HCT116 (cell line): ENCODE measurements at regions not wholly inside any gene's neighbourhood (a gene's known extent, or its start where the extent isn't known, plus 50 kb on each side); places are given as distances from the start of the nearest gene placed in this dataset.

ENCODE experiments used
- ATAC-seq: fragments of 200-7000 bp; cut with Tn5 transposase; 2 replicates; pipeline ENCODE4 v1.9.1; 2020; ENCODE audit warnings: mild to moderate bottlenecking, moderate library complexity
- BruUV-seq: library from RNA; stranded (reverse); fragments of 400-500 nt; replicated peaks from 2 replicates; lab custom pipeline; 2021; lab: Mats Ljungman, UMichigan
- CTCF ChIA-PET: fragments of 300-600 bp; sonication (Branson Sonifier 250); formaldehyde crosslinking; loops from one replicate; lab custom pipeline; 2021; ENCODE audit warnings: antibody characterized with exemption; lab: Charles Lee
- POLR2A ChIA-PET: fragments of 300-600, 350-600 bp; sonication (Branson Sonifier 250); formaldehyde crosslinking; loops from one replicate; lab custom pipeline; 2021; ENCODE audit warnings: antibody characterized with exemption; lab: Charles Lee
- RAD21 ChIA-PET, 2 experiments: fragments of 300-600 bp; sonication (Branson Sonifier 250); formaldehyde crosslinking; loops; one replicate each; lab custom pipeline; 2023; ENCODE audit warnings: low total read pairs in 2 of 2; ENCODE audit not compliant: uncharacterized antibody in 2 of 2, unreplicated experiment in 2 of 2, low non-redundant PET in 1 of 2; lab: Charles Lee
- DNase-seq: peaks from one replicate; pipeline ENCODE4 v3.0.0-alpha.2; 2010; ENCODE audit warnings: low read depth, low spot score
- H2AFZ ChIP-seq: fragments of 200-600 bp; shearing (Covaris generic), sonication (generic); 2 replicates; pipeline ENCODE4 v1.6.1; 2017; ENCODE audit warnings: low read depth, mixed run types, mixed read lengths, antibody characterized with exemption, low read length; ENCODE audit not compliant: poor library complexity, severe bottlenecking
- H3K27ac ChIP-seq: 2 replicates; pipeline ENCODE4 v1.5.1; 2012; ENCODE audit warnings: low read depth, low read length
- H3K27me3 ChIP-seq: fragments of 200-600 bp; sonication (generic); 2 replicates; pipeline ENCODE4 v1.6.1; 2016; ENCODE audit warnings: mixed run types, low read length, mixed read lengths; ENCODE audit not compliant: insufficient read depth
- H3K36me3 ChIP-seq, 2 experiments: fragments of 200-500 bp in 1 of 2; fragments of 200-600 bp in 1 of 2; sonication (Bioruptor generic) in 1 of 2; sonication (generic) in 1 of 2; 2 replicates each; pipeline versions ENCODE4 v1.5.1 to v1.6.1; 2014 to 2016; ENCODE audit warnings: low read length in 2 of 2, inconsistent platforms in 1 of 2, mixed read lengths in 1 of 2, mixed run types in 1 of 2; ENCODE audit not compliant: insufficient read depth in 2 of 2, control insufficient read depth in 1 of 2
- H3K4me1 ChIP-seq, 2 experiments: fragments of 200-600 bp in 1 of 2; sonication (generic) in 1 of 2; 2 replicates each; pipeline versions ENCODE4 v1.5.1 to v1.6.1; 2012 to 2017; ENCODE audit warnings: low read length in 2 of 2, inconsistent platforms in 1 of 2, mild to moderate bottlenecking in 1 of 2, mixed read lengths in 1 of 2, mixed run types in 1 of 2, moderate library complexity in 1 of 2; ENCODE audit not compliant: insufficient read depth in 2 of 2, control insufficient read depth in 1 of 2
- H3K4me2 ChIP-seq: fragments of 200-600 bp; sonication (generic); 2 replicates; pipeline ENCODE4 v1.6.1; 2017; ENCODE audit warnings: mixed run types, low read length, mixed read lengths
- H3K4me3 ChIP-seq, 2 experiments: fragments of 200-600 bp in 1 of 2; sonication (generic) in 1 of 2; replicated peaks in 1 of 2; 2 replicates each; pipeline ENCODE4 v1.5.1; 2011 to 2016; ENCODE audit warnings: low read length in 2 of 2, control low read depth in 1 of 2, low read depth in 1 of 2, mild to moderate bottlenecking in 1 of 2, mixed read lengths in 1 of 2, mixed run types in 1 of 2
- H3K79me2 ChIP-seq: fragments of 200-600 bp; sonication (generic); 2 replicates; pipeline ENCODE4 v1.6.1; 2017; ENCODE audit warnings: mild to moderate bottlenecking, mixed run types, low read length, moderate library complexity, mixed read lengths; ENCODE audit not compliant: insufficient read depth
- H3K9ac ChIP-seq: fragments of 200-600 bp; sonication (generic); 2 replicates; pipeline ENCODE4 v1.6.1; 2016; ENCODE audit warnings: low read length, mixed read lengths
- H3K9me2 ChIP-seq: fragments of 200-600 bp; sonication (generic), shearing (Covaris generic); 2 replicates; pipeline ENCODE4 v1.6.1; 2017; ENCODE audit warnings: mixed run types, mild to moderate bottlenecking, moderate library complexity; ENCODE audit not compliant: insufficient read depth
- H3K9me3 ChIP-seq, 2 experiments: fragments of 200-500 bp in 1 of 2; fragments of 200-600 bp in 1 of 2; sonication (Bioruptor generic) in 1 of 2; sonication (generic) in 1 of 2; 2 replicates each; pipeline ENCODE4 v1.6.1; 2014 to 2017; ENCODE audit warnings: low read length in 2 of 2, mixed read lengths in 2 of 2, inconsistent platforms in 1 of 2, low read depth in 1 of 2, mild to moderate bottlenecking in 1 of 2, mixed run types in 1 of 2, moderate library complexity in 1 of 2; ENCODE audit not compliant: control insufficient read depth in 1 of 2, insufficient read depth in 1 of 2
- H4K20me1 ChIP-seq: fragments of 200-600 bp; sonication (generic), shearing (Covaris generic); 2 replicates; pipeline ENCODE4 v1.6.1; 2017; ENCODE audit warnings: mixed run types, mild to moderate bottlenecking, moderate library complexity; ENCODE audit not compliant: insufficient read depth
- CBX3 ChIP-seq: IDR thresholded peaks from 2 replicates; pipeline ENCODE4 v1.6.1; 2012; ENCODE audit warnings: low read depth
- CEBPB ChIP-seq: IDR thresholded peaks from 2 replicates; pipeline ENCODE4 v1.6.1; 2012; ENCODE audit warnings: low read depth
- EGR1 ChIP-seq: IDR thresholded peaks from 2 replicates; pipeline ENCODE4 v1.6.1; 2012; ENCODE audit warnings: low read depth
- ELF1 ChIP-seq: IDR thresholded peaks from 2 replicates; pipeline ENCODE4 v1.6.1; 2012; ENCODE audit warnings: low read depth, borderline replicate concordance
- EZH2 ChIP-seq: fragments of 200-600 bp; sonication (generic); IDR thresholded peaks from 2 replicates; pipeline ENCODE4 v1.6.1; 2017; ENCODE audit warnings: antibody characterized with exemption, mixed run types
- EZH2phosphoT487 ChIP-seq: fragments of 200-600 bp; IDR thresholded peaks from 2 replicates; pipeline ENCODE4 v1.6.1; 2018; ENCODE audit warnings: antibody characterized with exemption, borderline replicate concordance
- FOSL1 ChIP-seq: IDR thresholded peaks from 2 replicates; pipeline ENCODE4 v1.6.1; 2012; ENCODE audit warnings: low read depth
- MAX ChIP-seq: IDR thresholded peaks from 2 replicates; pipeline ENCODE4 v1.6.1; 2012
- POLR2A ChIP-seq: IDR thresholded peaks from 2 replicates; pipeline ENCODE4 v1.7.0; 2011; ENCODE audit warnings: borderline replicate concordance; ENCODE audit not compliant: insufficient read depth, insufficient read length; ENCODE audit errors: extremely low read depth
- POLR2AphosphoS5 ChIP-seq: IDR thresholded peaks from 2 replicates; pipeline ENCODE4 v1.6.1; 2011; ENCODE audit warnings: mild to moderate bottlenecking, low read depth, low read length, moderate library complexity
- RAD21 ChIP-seq: IDR thresholded peaks from 2 replicates; pipeline ENCODE4 v1.6.1; 2012; ENCODE audit warnings: low read depth, mild to moderate bottlenecking
- REST ChIP-seq: IDR thresholded peaks from 2 replicates; pipeline ENCODE4 v1.6.1; 2012; ENCODE audit warnings: low read depth
- SIN3A ChIP-seq: IDR thresholded peaks from 2 replicates; pipeline ENCODE4 v1.6.1; 2012; ENCODE audit warnings: low read depth
- SRF ChIP-seq: IDR thresholded peaks from 2 replicates; pipeline ENCODE4 v1.6.1; 2012; ENCODE audit warnings: low read depth
- TCF7L2 ChIP-seq: IDR thresholded peaks from 2 replicates; pipeline ENCODE4 v1.7.0; 2011; ENCODE audit warnings: borderline replicate concordance, inconsistent platforms; ENCODE audit not compliant: insufficient read depth, insufficient read length; ENCODE audit errors: extremely low read depth
- YY1 ChIP-seq: IDR thresholded peaks from 2 replicates; pipeline ENCODE4 v1.6.1; 2011; ENCODE audit warnings: low read length, low read depth, moderate library complexity, mild to moderate bottlenecking; ENCODE audit not compliant: insufficient replicate concordance; ENCODE audit errors: extremely low read depth
- ZFX ChIP-seq: fragments of 450-650 bp; IDR thresholded peaks from 2 replicates; pipeline ENCODE4 v1.6.1; 2017
- intact Hi-C: fragments of 100-400 bp; cut with micrococcal nuclease; formaldehyde crosslinking; loops from 2 replicates; pipeline ENCODE4 v1.10.0; 2022
- TF ChIP-seq, protein P1 (sequence below): IDR thresholded peaks from 2 replicates; pipeline ENCODE4 v1.6.1; 2012

DNA sequence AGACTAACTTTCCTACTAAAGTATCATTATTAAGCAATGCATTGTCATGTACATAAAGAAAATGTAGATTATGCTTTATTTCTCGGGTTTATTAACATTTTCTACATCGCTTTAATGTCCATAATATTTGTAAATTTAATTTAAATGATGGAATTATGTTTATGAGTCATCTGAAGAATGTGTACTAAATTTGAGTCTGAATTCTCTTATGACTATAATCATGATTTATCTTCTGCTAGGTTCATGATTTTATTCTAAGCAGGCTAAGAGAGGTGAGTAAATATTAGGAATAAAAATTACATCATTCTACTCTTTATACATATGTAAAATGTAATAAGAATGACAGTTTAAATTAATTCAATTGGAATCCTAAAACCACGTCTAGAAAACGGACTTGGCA lies 206.3 kb upstream of the NOL4 start:
- intact Hi-C loops: no loop called here

More for the DNA sequence above, 206.3 kb upstream of the NOL4 start:
- ChIA-PET POLR2A (no interaction called here), RAD21 (no interaction called here), CTCF (no interaction called here)
- Histone ChIP-seq H3K9ac (no peak overlapping the region), H3K4me2 (no peak overlapping the region), H4K20me1 (no peaks in the 10 kb centered on the region), H3K27me3 (no peaks in the 10 kb centered on the region), H3K79me2 (no peaks in the 10 kb centered on the region), H3K4me3 (no peak overlapping the region), H3K36me3 (no peaks in the 10 kb centered on the region), H3K9me2 (no peaks in the 10 kb centered on the region), H3K9me3 (no peaks in the 10 kb centered on the region), H2AFZ (no peak overlapping the region), H3K4me1 (no peaks in the 10 kb centered on the region), H3K27ac (no peak overlapping the region)
- no peak for DNase-seq
- BruUV-seq: no TSS peak
- no peak for ATAC-seq
- TF ChIP-seq EZH2phosphoT487 (no peak), ZFX (no peak), CBX3 (no peak), POLR2AphosphoS5 (no peak), REST (no peak), MAX (no peak), POLR2A (no peak), CEBPB (no peak), EGR1 (no peak), EZH2 (no peak), ELF1 (no peak), RAD21 (no peak), FOSL1 (no peak), SRF (no peak), YY1 (no peak), TCF7L2 (no peak), SIN3A (no peak)
- TF ChIP-seq, protein P1, sequence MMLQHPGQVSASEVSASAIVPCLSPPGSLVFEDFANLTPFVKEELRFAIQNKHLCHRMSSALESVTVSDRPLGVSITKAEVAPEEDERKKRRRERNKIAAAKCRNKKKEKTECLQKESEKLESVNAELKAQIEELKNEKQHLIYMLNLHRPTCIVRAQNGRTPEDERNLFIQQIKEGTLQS: no peak
